ENCODE measurements at regions not wholly inside any gene's neighbourhood (a gene's known extent, or its start where the extent isn't known, plus 50 kb on each side); places are given as distances from the start of the nearest gene placed in this dataset.

DNA sequence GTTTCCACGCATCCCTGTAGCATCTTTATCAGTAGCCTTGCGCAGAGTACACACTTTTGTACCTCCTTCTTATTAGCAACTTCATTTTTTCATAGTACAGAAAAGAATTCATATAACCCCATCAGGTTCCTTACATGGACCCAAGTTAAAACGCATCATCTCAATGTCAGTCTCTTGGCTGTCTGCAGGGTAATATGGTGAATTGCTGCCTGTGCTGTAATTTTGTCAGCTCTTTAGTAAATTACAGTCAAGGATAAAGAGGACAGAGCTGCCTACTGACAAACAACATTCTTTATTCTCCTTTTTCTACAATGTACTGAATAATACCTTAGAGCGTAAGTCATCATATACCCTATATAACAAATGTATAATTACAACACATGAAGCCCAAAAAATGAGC, 222.5 kb downstream of the MRPL39 start:
- TF ChIP-seq, protein P1, sequence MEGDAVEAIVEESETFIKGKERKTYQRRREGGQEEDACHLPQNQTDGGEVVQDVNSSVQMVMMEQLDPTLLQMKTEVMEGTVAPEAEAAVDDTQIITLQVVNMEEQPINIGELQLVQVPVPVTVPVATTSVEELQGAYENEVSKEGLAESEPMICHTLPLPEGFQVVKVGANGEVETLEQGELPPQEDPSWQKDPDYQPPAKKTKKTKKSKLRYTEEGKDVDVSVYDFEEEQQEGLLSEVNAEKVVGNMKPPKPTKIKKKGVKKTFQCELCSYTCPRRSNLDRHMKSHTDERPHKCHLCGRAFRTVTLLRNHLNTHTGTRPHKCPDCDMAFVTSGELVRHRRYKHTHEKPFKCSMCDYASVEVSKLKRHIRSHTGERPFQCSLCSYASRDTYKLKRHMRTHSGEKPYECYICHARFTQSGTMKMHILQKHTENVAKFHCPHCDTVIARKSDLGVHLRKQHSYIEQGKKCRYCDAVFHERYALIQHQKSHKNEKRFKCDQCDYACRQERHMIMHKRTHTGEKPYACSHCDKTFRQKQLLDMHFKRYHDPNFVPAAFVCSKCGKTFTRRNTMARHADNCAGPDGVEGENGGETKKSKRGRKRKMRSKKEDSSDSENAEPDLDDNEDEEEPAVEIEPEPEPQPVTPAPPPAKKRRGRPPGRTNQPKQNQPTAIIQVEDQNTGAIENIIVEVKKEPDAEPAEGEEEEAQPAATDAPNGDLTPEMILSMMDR (IDR thresholded peaks at IDR 0.05), result no peak
- TF ChIP-seq POLR2A (IDR thresholded peaks at IDR 0.05), result no peak
